Neutrophil (primary cell): ENCODE measurements at regions not wholly inside any gene's neighbourhood (a gene's known extent, or its start where the extent isn't known, plus 50 kb on each side); places are given as distances from the start of the nearest gene placed in this dataset.

Experiments
- H3K27ac ChIP-seq: fragments of 200-600 bp; sonication (generic); 2 replicates; pipeline ENCODE4 v1.5.1; 2016; ENCODE audit warnings: mild to moderate bottlenecking, moderate library complexity
- H3K27me3 ChIP-seq: fragments of 200-600 bp; sonication (generic); 2 replicates; pipeline ENCODE4 v1.6.0; 2016; ENCODE audit warnings: mild to moderate bottlenecking
- H3K36me3 ChIP-seq: fragments of 200-600 bp; sonication (generic); 2 replicates; pipeline ENCODE4 v1.5.1; 2017
- H3K4me1 ChIP-seq, 2 experiments: fragments of 200-600 bp in 1 of 2; sonication (generic) in 1 of 2; 1 replicate in 1 of 2; 2 replicates in 1 of 2; pipeline versions ENCODE4 v1.5.1 to v1.6.1; 2013 to 2016; ENCODE audit warnings: low read depth in 1 of 2, low read length in 1 of 2, mild to moderate bottlenecking in 1 of 2, moderate library complexity in 1 of 2; ENCODE audit not compliant: control insufficient read depth in 1 of 2, insufficient read depth in 1 of 2
- H3K4me3 ChIP-seq, 2 experiments: fragments of 200-600 bp in 1 of 2; sonication (generic) in 1 of 2; 1 replicate in 1 of 2; 2 replicates in 1 of 2; pipeline ENCODE4 v1.5.1; 2013 to 2016; ENCODE audit warnings: low read depth in 1 of 2, low read length in 1 of 2, mild to moderate bottlenecking in 1 of 2, moderate library complexity in 1 of 2
- H3K9me3 ChIP-seq: fragments of 200-600 bp; sonication (generic); 2 replicates; pipeline ENCODE4 v1.5.1; 2016
- TF ChIP-seq, protein P1 (sequence below): fragments of 200-600 bp; sonication (generic); IDR thresholded peaks from 2 replicates; pipeline ENCODE4 v1.5.1; 2016; ENCODE audit warnings: antibody characterized with exemption

DNA sequence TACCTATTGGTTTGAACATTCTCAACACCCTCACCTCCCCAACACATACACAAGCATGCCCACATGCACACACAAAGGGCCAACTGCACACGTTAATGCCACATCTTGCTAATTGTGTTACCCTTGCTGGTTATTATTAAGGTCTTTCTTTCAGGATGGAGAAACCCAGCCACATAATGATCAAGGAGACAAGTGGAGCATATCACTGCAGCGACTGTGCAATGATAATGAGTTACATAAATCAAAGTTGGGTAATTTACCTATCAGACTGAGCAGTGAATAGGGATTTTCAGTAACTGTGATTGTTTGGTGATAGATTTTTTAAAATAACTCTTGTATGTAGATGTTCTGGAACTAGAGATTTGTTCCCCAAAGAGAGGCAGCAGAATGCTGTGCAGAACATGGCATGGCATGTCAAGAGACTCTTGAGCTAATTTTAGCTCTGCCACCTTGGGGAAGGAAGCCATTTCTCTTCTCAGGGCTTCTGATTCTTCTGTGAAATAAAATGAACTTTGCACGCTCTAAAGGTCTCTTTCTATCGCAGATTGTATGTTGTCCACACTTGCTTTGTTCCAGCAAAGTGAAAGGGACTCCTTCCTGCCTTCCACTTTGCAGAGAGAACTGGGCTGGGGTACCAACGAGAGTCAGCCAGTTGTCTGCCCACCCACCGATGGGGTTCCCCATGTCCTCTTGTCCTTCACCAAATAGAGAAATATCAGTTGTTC lies 126.0 kb upstream of the CAMK1G start:
- Histone ChIP-seq H3K4me1 (no peaks in the 10 kb centered on the region), H3K27me3 (no peaks in the 10 kb centered on the region), H3K36me3 (no peaks in the 10 kb centered on the region), H3K4me3 (no peak overlapping the region), H3K9me3 (no peaks in the 10 kb centered on the region), H3K27ac (no peak overlapping the region)
- TF ChIP-seq, protein P1, sequence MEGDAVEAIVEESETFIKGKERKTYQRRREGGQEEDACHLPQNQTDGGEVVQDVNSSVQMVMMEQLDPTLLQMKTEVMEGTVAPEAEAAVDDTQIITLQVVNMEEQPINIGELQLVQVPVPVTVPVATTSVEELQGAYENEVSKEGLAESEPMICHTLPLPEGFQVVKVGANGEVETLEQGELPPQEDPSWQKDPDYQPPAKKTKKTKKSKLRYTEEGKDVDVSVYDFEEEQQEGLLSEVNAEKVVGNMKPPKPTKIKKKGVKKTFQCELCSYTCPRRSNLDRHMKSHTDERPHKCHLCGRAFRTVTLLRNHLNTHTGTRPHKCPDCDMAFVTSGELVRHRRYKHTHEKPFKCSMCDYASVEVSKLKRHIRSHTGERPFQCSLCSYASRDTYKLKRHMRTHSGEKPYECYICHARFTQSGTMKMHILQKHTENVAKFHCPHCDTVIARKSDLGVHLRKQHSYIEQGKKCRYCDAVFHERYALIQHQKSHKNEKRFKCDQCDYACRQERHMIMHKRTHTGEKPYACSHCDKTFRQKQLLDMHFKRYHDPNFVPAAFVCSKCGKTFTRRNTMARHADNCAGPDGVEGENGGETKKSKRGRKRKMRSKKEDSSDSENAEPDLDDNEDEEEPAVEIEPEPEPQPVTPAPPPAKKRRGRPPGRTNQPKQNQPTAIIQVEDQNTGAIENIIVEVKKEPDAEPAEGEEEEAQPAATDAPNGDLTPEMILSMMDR = no peak

DNA sequence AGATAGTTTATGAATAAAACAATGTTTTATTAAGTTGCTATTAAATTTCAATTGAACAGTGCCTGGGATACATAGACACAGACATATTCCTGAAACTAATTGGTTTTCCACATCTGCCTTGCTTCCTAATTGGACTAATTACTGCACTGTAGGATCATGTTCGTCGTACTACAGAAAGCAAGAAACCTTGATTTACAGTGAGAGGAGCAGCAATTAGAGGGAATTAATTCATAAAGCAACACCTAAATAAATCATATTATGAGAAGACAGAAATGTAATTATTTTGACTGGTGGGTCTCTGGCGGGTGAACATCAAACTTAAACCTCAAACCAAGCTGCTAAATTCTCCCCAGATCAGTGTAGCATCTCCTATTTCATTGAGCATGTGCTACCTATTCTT lies 124.6 kb upstream of the CAMK1G start:
- no peak overlapping the region for H3K4me3 ChIP-seq
- no peaks in the 10 kb centered on the region for H3K4me1 ChIP-seq
- TF ChIP-seq, protein P1 = no peak

DNA sequence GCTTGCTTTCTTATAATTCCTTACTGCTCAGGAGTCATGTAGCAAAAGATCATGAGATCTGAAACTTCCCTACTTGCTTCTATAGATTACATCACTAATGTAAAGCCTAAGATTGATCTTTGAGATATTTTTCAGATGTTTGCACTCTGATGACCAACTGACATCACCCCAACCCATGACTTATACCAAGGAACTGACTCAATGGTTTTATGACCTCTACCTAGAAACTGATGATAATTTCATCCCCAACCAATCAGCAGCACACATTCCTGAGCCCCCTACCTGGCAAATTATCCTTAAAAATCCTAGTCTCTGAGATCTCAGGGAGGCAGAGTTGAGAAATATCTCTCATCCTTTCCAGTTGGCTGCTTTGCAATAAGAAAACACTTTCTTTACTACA lies 122.3 kb upstream of the CAMK1G start:
- TF ChIP-seq, protein P1 = no peak
- Histone ChIP-seq H3K4me1 (no peaks in the 10 kb centered on the region), H3K27me3 (no peaks in the 10 kb centered on the region)

More for the DNA sequence above, 124.6 kb upstream of the CAMK1G start:
- Histone ChIP-seq H3K27me3 (no peaks in the 10 kb centered on the region), H3K9me3 (no peaks in the 10 kb centered on the region), H3K36me3 (no peaks in the 10 kb centered on the region), H3K27ac (no peak overlapping the region)

DNA sequence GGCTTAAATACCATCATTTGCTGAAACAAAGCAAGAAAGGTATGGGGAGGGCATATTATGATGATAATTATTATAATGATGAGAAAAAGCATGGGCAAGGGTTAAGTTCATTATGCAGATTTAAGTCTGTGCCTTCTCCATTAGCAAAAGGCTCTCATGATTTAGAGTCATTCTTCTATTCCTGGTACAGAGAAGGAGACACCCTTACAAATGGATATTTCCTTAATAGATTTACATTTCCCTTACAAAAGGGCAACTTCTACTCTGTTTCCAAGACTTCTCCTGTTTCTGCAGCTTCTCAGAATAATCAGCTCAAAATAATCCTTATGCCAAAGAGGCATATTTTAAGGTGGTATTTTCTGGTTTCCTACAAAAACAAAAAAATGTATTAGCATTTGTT lies 121.1 kb upstream of the CAMK1G start:
- TF ChIP-seq, protein P1 = no peak

More for the DNA sequence above, 122.3 kb upstream of the CAMK1G start:
- no peak overlapping the region for H3K4me3 ChIP-seq
- H3K36me3 ChIP-seq = no peaks in the 10 kb centered on the region
- no peak overlapping the region for H3K27ac ChIP-seq
- H3K9me3 ChIP-seq = no peaks in the 10 kb centered on the region

DNA sequence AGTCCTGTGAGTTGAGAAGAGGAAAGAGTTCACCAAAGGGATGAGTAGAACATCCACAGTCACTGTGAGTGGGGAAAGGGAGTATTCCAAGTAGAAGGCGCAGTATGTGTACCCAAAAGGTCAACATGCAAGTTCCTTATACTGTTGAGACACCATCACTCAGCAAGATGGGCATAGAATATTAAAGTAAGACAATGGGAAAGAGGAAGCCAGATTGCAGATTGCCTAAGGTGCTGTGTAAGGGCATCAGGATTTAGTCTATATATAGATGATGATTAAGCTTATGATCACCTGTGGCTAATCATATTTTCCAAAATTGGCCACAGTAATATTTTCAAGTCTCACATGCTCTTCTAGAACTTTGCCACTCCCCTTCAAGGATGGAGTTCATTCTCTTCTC lies 120.1 kb upstream of the CAMK1G start:
- H3K27me3 ChIP-seq = no peaks in the 10 kb centered on the region
- no peak overlapping the region for H3K4me3 ChIP-seq
- TF ChIP-seq, protein P1 = no peak
- H3K9me3 ChIP-seq = no peaks in the 10 kb centered on the region
- no peak overlapping the region for H3K27ac ChIP-seq
- H3K4me1 ChIP-seq = no peaks in the 10 kb centered on the region
- H3K36me3 ChIP-seq = no peaks in the 10 kb centered on the region

More for the DNA sequence above, 121.1 kb upstream of the CAMK1G start:
- Histone ChIP-seq H3K4me1 (no peaks in the 10 kb centered on the region), H3K36me3 (no peaks in the 10 kb centered on the region), H3K9me3 (no peaks in the 10 kb centered on the region), H3K4me3 (no peak overlapping the region), H3K27me3 (no peaks in the 10 kb centered on the region), H3K27ac (no peak overlapping the region)
